ENCODE measurements at regions not wholly inside any gene's neighbourhood (a gene's known extent, or its start where the extent isn't known, plus 50 kb on each side); places are given as distances from the start of the nearest gene placed in this dataset.

DNA sequence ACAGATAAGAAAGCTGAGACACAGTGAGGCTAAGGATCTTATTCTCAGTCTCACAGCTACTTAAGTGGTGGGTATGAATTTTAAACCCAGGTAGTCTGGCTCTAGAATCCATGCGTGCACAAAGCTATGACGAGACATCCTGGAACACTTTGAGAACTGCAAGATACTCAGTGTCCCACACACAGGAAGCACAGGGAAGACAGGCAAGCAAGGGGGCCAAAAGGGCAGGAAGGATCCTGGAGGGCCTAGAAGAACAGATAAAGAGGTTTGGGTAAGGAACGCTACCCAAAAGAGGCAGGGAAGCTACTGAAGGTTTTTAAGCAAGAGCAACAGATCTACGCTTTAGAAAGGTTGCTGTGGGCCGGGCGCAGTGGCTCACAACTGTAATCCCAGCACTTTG, 99.1 kb upstream of the HES1 start:
- TF ChIP-seq, protein P1, sequence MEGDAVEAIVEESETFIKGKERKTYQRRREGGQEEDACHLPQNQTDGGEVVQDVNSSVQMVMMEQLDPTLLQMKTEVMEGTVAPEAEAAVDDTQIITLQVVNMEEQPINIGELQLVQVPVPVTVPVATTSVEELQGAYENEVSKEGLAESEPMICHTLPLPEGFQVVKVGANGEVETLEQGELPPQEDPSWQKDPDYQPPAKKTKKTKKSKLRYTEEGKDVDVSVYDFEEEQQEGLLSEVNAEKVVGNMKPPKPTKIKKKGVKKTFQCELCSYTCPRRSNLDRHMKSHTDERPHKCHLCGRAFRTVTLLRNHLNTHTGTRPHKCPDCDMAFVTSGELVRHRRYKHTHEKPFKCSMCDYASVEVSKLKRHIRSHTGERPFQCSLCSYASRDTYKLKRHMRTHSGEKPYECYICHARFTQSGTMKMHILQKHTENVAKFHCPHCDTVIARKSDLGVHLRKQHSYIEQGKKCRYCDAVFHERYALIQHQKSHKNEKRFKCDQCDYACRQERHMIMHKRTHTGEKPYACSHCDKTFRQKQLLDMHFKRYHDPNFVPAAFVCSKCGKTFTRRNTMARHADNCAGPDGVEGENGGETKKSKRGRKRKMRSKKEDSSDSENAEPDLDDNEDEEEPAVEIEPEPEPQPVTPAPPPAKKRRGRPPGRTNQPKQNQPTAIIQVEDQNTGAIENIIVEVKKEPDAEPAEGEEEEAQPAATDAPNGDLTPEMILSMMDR (IDR thresholded peaks at IDR 0.05): no peak
- no peak for TF ChIP-seq POLR2A (IDR thresholded peaks at IDR 0.05)

Data from esophagus squamous epithelium (tissue), 4 donors.